LNCaP clone FGC (cell line): ENCODE measurements at regions not wholly inside any gene's neighbourhood (a gene's known extent, or its start where the extent isn't known, plus 50 kb on each side); places are given as distances from the start of the nearest gene placed in this dataset.

Source experiments
- DNase-seq: peaks from one replicate; pipeline ENCODE4 v3.0.0-alpha.2; 2011; ENCODE audit warnings: low read depth
- H3K4me3 ChIP-seq: 2 replicates; pipeline ENCODE4 v1.5.1; 2011; ENCODE audit warnings: mild to moderate bottlenecking, low read depth, low read length, control low read depth
- CTCF ChIP-seq: IDR thresholded peaks from 2 replicates; pipeline ENCODE4 v1.5.1; 2012; ENCODE audit warnings: mild to moderate bottlenecking; ENCODE audit not compliant: control insufficient read depth, insufficient read depth; ENCODE audit errors: extremely low read depth

DNA sequence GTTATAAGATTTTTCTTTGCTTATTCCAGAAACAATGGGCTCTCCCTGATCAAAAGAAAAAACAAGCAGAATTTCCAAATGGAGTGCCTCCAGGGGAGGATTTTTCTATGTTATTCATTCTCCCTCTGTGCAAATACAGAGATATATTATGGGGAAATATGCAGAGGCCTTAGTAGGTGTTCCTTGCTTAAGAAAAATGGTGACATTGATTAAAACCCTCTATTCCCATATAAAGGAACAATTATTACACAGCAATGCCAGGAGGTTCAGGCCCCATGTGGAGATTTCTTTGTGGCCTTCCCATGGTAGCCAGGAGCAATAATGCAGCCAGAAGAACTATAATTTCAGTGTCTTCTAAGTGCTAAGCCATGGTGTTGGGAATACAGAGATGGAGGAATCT, 255.9 kb upstream of the CXCR4 start:
- no peak overlapping the region for H3K4me3 ChIP-seq
- no peak for TF ChIP-seq CTCF
- DNase-seq = no peak

GRCh38 chr2:136373029-136373428, 255.1 kb upstream of the CXCR4 start:
- no peak overlapping the region for H3K4me3 ChIP-seq
- no peak for TF ChIP-seq CTCF
- no peak for DNase-seq

DNA sequence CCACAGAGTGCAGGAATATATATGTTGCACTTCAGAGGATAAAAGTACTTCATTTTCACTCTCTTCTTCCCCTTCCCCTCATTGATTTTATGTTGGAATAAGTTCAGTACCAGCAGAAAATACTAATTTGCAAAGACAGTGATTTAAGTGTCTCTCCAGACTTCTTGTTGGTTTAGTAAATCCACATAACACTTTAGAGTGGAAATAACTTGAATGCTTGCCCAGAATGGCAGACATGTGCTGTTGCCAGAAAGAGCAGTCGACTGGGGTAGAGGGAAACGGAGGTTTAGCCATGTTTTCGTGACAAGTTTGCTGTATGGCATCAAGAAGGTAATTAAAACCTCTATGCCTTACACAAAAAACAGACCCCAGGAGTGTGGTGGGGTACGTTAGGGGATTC, 246.0 kb upstream of the CXCR4 start:
- DNase-seq = peak; percentile 17
- H3K4me3 ChIP-seq = no peak overlapping the region
- no peak for TF ChIP-seq CTCF

GRCh38 chr2:136363470-136363869, 245.5 kb upstream of the CXCR4 start:
- TF ChIP-seq CTCF = no peak
- no peak for DNase-seq
- H3K4me3 ChIP-seq = no peak overlapping the region

DNA sequence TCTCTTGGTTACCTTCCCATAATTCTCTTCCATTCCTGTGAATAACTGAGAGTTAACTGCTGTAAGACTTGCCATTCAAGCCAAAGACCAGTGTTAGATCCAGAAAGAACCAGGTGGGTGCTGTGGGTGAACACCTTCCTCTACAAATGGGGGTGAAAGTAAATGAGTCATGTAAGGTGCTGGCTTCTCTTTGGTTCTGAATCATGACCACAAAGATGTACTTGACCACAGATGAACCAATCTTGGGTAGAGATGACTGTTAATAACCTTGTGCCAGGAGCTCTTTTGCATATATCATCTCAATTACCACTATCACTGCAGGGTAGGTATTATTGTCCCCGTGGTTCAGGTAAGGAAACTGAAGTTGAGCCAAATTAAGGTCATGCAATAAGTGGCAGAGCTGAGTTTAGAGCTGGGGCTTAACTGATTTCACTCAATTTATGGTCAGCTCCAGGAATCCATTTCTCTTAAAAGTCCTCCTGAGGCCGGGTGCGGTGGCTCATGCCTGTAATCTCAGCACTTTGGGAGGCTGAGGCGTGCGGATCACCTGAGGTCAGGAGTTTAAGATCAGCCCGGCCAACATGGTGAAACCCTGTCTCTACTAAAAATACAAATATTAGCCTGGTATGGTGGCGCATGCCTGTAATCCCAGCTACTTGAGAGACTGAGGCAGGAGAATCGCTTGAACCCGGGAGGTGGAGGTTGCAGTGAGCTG, 244.9 kb upstream of the CXCR4 start:
- no peak for TF ChIP-seq CTCF
- no peak for DNase-seq
- no peak overlapping the region for H3K4me3 ChIP-seq

GRCh38 chr2:136361521-136361920, 243.6 kb upstream of the CXCR4 start:
- no peak for DNase-seq
- no peak for TF ChIP-seq CTCF
- H3K4me3 ChIP-seq = no peak overlapping the region

DNA sequence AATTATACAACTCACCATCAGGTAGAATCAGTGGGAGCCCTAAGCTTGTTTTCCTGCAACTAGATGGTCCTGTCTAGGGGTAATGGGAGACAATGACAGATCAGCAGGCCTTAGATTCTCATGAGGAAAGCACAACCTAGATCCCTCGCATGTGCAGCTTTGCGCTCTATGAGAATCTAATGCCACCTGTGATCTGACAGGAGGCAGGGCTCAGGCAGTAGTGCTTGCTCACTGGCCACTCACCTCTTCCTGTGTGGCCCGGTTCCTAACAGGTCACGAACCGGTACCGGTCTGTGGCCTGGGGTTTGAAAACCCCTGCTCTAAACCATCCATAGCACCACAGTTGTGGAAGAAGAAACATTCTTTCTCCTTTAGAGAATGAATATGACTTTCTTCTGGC, 242.8 kb upstream of the CXCR4 start:
- H3K4me3 ChIP-seq = no peak overlapping the region
- DNase-seq = no peak
- TF ChIP-seq CTCF = no peak
